Central memory CD4-positive, alpha-beta T cell (primary cell): ENCODE measurements at regions not wholly inside any gene's neighbourhood (a gene's known extent, or its start where the extent isn't known, plus 50 kb on each side); places are given as distances from the start of the nearest gene placed in this dataset.
"Not testable (repeated sequence)": the region's sequence is repeated elsewhere in the genome, so short reads cannot be mapped to it uniquely, and the experiment has no call there.

Experiments used
- DNase-seq: peaks from one replicate; pipeline ENCODE4 v3.0.0; 2022

- not testable (repeated sequence) for DNase-seq
Measured at GRCh38 chr4:189560605-189561004, 380.1 kb upstream of the FRG1 start.

DNA sequence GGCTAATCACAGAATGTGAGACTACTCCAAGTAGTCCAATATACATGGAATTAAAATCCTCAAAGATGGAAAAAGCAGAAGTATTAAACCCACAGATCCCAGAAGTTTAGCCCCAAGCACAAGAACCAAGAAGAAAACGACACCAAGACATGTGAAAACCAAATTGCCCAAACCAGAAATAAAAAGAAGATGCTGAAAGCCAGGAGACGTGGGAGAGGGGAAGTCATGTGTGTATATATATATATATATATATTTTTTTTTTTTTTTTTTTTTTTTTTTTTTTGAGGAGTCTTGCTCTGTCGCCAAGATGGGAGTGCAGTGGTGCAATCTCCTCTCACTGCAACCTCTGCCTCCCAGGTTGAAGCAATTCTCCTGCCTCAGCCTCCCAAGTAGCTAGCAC lies 376.9 kb upstream of the FRG1 start:
- not testable (repeated sequence) for DNase-seq

DNA sequence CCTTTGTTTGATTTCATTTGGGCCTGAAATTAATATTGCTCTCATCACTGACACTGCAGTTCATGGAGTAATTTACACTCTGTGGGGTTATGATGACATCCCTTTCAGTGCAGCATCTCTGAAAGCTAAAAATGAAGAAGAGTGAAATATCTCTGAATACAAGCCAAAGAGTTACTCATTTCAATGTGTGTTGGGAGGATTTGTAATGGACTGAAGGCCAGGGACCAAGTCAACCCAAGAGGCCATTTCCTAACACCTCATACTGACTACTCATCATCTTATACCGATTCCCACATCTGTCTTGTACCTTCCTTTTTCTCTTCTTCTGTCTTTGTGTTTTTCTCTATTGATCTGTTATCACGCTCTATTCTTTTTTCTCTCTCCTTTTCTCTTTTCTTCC lies 374.4 kb upstream of the FRG1 start:
- not testable (repeated sequence) for DNase-seq

DNA sequence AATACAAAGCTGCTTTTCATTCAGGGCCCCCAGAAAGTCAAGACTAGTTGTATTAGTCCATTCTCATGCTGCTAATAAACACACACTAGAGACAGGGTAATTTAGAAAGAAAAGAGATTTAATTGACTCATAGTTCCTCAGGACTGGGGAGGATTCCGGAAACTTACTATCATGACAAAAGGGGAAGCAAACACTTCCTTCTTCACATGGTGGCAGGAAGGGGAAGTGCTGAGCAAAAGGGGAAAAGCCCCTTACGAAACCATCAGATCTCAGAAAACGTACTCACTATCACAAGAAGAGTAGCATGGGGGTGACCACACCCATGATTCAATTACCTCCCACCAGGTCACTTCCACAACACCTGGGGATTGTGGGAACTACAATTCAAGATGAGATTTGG lies 373.8 kb upstream of the FRG1 start:
- not testable (repeated sequence) for DNase-seq

DNA sequence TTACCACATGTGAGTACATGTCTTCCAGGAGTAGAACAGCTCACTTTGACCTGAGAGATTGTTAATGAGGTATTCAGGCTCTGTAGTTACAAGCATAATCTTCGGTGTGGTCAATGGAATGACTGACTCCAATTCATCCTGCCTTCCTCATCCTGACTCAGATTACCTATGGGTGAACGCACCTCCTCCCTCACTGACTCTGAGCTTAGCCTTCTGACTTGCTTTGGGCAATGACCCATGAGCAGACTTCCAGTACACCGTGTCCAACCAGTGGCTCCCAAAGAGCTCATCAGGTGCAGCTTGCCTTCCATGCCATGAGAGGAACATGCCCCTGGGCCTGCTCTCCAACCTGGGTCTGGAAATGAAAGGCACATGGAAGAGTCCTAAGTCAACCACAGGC lies 361.0 kb upstream of the FRG1 start:
- not testable (repeated sequence) for DNase-seq

GRCh38 chr4:189586908-189587632 lies 353.6 kb upstream of the FRG1 start:
- DNase-seq = not testable (repeated sequence)

DNA sequence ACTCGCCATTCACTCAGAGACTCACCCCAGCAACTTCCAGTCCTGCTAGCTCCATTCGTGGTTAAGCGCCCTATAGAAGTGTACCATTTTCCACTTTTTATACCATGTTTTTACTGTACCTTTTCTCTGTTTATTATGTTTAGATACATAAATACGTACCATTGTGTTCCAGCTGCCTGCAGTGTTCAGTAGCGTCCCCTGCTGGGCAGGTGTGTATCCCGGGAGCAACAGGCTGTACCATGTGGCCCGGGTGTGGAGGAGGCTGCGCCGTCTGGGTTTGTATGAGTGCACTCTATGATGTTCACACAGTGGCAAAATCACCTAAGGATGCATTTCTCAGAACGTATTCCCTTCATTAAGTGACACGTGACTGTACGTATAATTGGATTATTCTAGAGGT lies 351.5 kb upstream of the FRG1 start:
- DNase-seq = not testable (repeated sequence)

- DNase-seq = no peak
Measured at GRCh38 chr4:189592890-189593289, 347.8 kb upstream of the FRG1 start.

GRCh38 chr4:189597341-189597740 lies 343.3 kb upstream of the FRG1 start:
- DNase-seq = no peak

DNA sequence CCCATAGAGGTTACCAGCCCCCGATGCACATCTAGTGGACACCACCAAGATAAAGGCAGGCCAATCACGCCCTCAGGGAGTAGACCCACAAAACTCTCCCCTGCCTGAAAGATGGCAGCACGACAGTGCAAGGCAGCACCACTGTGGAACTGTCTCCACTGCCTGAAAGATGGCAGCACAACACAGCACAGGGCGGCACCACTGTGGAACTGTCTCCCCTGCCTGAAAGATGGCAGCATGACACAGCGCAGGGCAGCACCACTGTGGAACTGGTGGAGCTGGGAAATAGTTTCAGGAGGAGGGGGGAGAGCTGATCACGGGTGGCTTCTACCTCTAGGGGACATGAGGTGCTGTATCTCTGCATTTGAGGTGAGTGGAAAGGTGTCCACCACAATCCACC lies 340.4 kb upstream of the FRG1 start:
- DNase-seq = no peak

- no peak for DNase-seq
Measured at GRCh38 chr4:189600718-189601435, 339.8 kb upstream of the FRG1 start.

DNA sequence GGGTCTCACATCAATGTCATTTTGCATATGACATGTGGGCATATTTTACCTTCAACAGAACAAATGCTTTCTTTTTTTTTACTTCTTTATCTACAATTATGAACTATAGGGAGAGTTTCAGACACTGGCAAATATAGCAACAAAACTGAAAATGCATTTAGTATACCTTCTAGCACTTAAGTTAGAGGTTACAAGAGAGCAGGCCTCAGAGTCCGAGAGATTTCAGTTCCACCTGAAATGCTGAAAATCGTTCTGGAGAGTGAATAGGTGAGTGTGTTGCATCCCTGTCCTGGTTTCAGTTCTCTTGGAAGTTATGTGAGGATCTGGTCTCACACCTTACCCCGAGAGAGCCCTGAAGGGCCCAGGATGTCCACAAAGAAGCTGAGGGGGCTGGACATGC lies 337.8 kb upstream of the FRG1 start:
- DNase-seq = not testable (repeated sequence)

GRCh38 chr4:189610571-189610970 lies 330.1 kb upstream of the FRG1 start:
- DNase-seq = not testable (repeated sequence)

DNA sequence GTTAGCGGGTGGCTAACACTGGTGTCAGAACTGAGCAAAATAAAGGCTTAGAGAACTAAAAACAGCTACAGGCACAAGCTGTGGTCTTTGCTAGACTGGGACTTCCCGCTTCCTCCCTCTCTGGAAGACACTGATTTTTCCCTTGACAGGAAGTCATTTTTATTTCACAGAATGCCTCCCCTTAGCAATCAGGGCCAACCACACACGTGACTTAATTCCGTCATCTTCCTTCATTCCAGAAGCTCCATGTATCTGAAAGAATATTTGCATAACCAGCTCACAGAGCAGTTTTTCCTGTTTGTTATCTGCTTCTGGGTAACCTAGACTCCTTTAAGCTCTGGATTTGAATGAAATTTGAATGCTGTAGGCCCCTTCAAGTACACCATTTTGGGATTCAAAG lies 327.5 kb upstream of the FRG1 start:
- no peak for DNase-seq

- DNase-seq = no peak
Measured at GRCh38 chr4:189615217-189615663, 325.4 kb upstream of the FRG1 start.

GRCh38 chr4:189617741-189618140 lies 322.9 kb upstream of the FRG1 start:
- DNase-seq = not testable (repeated sequence)

GRCh38 chr4:189619441-189620250 lies 321.0 kb upstream of the FRG1 start:
- not testable (repeated sequence) for DNase-seq

- not testable (repeated sequence) for DNase-seq
Measured at GRCh38 chr4:189622574-189622973, 318.1 kb upstream of the FRG1 start.

DNA sequence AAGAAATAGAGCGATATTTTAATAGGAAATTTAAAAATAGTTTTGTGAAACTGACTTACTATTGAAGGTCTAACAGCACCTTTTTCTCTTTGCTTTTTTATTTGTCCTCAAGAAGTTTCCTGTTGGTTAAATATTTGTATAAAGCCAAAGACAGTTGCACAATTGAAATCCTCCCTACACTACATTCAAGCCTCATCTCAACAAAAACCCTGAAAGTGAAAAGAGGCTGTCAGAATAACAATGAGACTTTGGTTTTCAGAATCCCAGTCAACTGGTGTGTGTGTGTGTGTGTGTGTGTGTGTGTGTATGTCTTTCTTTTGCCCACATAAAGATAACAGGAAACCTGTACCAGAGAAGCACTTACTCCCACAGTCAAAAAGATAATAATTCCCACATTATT lies 313.6 kb upstream of the FRG1 start:
- not testable (repeated sequence) for DNase-seq

DNA sequence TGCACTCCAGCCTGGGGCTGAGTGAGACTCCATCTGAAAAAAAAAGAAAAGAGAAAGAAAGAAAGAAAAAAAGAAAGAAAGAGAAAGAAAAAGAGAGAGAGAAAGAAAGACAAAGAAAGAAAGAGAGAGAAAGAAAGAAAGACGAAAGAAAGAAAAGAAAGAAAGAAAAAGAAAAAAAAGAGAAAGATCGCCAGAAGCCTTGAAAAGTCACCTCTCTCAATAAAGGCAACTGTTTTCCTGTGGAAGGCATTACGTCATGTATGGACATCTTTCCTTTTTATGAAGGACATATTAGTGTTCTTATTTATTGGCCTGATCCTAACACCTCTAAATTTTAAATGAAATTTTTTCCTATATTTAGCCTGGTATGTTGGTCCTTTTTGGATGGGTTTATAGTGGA lies 310.9 kb upstream of the FRG1 start:
- not testable (repeated sequence) for DNase-seq

GRCh38 chr4:189630913-189631567 lies 309.6 kb upstream of the FRG1 start:
- not testable (repeated sequence) for DNase-seq

- DNase-seq = not testable (repeated sequence)
Measured at GRCh38 chr4:189631568-189631916, 309.1 kb upstream of the FRG1 start.

DNA sequence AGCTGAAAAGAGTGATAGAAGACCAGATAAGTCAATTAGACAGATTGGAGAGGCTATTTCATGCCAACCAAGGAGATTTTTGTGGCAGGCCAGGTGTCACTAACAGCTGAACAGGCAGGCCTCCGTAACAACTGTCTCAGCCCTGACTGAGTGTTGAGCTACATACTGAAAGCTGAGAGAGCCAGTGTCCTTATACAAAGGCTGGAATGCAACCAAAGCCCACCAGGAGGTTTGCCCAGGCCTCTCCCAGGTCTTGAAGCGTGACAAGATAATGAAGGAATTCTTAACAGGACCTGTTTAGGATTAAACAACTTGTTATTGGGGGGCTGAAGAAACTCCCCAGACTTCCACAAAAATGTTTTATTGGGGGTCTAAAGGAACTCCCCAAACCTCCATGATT lies 290.2 kb upstream of the FRG1 start:
- DNase-seq = not testable (repeated sequence)
